Effector CD8-positive, alpha-beta T cell (primary cell): ENCODE measurements at regions not wholly inside any gene's neighbourhood (a gene's known extent, or its start where the extent isn't known, plus 50 kb on each side); places are given as distances from the start of the nearest gene placed in this dataset.

Source experiments
- DNase-seq: peaks from one replicate; lab custom pipeline; 2025; lab: John Stamatoyannopoulos, UW

DNA sequence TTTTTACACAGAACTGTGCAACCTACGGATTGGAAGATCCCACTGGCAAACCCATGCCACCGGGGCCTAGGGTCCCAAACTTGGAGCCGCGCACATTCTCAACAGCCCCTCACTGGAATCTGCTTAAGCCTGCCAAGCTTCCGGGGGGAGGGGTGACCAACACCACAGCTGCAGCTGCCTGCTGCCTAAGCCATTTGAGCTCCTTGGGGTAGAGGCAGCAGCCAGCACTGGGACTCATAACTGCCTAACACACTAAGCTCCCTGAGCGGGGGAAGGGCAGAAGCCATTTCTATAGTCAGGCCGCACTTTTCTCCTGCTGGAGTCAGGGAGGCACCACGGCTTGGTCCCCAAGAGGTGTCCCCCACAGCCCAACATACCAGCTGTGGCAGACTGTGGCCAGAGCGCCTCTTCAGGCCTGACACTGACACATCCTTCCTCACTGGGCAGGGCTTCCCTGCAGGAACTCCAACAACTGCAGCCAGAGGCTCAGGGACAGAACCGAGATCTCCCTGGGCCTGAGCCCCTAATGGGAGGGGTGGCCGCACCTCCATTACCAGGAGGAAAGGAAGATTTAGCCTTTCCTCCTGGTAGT lies 270.3 kb upstream of the ECI2 start:
- DNase-seq, result no peak

DNA sequence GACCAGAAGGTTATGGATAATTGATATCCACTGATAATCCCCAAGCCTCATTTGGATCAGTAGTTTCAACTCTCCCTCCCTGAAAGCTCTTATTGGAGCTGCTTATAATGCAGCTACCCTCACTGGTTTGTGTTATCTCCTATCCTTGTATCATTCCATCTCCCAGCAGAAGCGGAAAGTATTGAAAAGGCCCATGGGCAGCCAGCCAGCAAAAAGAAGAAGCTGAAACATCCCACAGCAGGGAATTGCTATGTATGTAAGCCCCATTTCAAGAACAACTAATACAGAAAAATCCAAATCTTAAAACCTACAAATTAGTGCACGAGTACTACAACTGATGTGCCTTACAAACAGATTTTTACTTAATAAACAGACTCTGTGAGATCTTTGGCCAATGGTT lies 269.0 kb upstream of the ECI2 start:
- no peak for DNase-seq

DNA sequence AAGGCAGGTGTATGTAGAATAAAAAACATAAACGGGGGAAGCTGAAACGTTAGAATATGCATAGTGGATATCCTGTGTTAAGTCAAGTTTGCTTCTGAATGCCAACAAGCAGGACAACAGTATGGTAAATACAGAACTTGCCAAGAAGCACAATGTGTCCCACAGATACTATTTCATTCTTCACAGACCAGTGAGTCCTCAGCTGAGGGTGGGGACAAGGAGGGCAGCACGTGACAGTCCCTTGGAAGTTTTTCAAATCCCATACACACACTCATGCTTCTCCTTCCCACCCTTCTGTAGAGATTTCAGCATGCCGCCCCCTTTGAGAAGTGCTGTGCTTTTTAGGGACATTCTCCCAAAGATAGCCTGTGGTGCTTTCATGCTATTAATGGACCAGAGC lies 268.5 kb upstream of the ECI2 start:
- no peak for DNase-seq

DNA sequence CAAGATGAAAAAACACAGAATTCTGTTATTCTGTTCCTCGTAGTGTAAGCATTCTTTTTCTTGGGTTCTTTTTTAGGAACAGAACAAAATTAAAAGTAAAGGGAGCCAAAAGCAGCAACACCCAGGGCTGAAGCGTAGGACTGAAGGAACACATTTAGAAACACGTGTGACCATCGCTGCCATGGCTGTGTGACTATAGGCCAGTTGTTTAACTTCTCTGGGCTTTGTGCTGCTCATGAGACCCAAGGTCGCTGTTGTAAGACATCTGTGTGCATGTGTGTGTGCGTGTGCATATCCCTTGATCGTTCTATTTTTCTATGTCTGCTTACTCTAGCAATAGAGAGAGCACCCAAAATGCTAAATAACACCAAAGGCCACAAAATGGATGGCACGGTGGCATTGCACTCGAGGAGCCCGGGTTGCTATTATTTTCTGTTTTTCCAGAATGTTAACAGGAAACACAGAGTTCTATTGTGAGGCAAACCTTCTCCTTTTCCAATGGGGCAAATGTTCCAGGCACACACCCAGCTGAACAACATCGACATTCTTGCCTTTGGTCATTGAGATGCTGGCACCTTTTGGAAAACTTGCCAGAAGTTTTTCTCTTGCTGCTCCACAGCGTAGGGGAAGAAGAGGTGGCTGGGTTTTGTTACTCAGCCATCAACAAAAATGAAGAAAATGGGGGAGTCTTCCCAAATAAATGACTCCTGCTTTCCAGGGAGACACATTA lies 267.8 kb upstream of the ECI2 start:
- DNase-seq, result no peak

DNA sequence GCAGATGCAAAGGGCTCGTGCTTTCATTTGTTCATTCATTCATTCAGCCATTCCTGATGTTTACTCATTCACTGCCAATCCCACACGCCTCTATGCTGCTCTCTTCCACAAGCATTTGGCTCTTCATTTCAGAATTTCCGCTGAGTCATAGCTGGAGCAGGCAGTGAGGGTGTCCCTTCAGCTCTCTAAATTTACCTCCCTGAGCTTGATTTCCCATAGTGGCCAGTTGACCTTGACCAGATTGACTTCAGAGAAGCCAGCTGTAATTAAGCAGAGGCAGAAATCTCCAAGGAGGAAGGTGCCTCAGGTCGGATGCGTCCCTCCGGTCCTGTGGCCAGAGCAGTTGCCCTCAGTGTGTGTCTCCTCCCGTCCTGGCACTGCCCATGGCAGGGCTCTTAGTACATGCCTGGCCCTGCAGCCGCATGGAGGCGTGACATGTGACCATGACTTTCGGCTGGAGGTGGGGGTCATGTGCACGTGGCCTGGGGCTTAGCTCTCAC lies 267.2 kb upstream of the ECI2 start:
- no peak for DNase-seq

DNA sequence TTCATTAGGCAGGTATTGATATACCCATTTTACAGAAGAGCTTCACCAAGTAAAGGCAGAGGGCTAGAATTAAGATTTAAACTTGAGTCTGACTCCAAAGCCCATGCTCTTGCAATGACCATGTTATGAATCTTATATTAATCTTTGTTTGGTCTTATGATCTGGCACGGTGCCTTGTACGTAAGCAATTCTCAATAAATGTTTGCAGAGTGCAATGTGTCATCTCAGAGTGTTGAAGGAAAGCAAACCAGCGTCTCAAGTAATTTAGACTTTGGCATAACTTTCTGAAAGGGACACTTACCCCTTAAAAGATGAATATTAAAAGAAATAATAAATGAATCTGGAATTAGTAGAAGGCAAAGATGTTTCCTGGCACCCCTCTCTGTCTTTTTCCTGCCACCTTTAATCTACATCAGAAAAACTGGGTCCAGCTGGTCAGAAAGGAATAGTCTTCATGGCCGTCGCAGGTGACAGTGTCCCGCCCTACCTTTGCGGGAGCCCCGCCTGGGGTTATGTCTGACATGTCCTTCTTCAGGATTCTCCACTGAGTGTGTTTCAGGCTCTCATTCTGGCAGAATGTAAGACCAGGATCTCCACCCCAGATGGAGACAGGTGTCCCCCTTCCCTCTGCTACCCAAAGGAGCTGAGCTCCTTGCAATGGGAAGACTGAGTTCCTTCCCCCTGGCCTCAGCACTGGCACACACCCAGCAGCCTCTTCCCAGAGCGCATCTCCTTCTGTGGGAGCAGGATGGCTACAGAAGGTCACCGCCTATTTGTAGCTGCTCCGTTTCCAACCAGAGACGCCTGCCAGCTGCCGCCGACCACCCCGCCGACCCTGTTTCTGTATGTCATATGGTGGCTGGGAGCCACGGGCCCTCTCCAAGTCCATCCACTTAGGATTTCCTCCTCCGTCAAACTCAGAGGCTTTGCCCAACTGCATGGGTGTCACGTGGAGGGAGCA lies 266.3 kb upstream of the ECI2 start:
- no peak for DNase-seq

DNA sequence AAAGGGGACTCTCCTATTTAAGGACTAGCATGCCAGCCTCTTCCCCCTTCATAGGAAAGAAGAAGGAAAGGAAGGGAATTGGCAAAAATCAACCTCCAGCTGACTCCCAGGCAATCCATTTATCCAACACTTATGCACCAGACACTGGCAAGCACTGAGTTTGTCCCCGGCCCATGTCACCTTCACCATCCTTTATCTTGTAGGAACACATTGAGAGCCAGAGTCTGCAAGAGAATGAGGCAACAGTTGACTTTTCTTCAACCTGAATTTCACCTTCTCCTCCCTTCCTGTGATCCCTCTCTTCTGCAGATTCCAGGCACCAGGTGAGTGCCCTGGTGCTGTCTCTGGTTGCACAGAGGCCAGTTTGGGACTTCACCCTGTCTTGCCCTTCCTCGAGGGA lies 264.3 kb upstream of the ECI2 start:
- no peak for DNase-seq

DNA sequence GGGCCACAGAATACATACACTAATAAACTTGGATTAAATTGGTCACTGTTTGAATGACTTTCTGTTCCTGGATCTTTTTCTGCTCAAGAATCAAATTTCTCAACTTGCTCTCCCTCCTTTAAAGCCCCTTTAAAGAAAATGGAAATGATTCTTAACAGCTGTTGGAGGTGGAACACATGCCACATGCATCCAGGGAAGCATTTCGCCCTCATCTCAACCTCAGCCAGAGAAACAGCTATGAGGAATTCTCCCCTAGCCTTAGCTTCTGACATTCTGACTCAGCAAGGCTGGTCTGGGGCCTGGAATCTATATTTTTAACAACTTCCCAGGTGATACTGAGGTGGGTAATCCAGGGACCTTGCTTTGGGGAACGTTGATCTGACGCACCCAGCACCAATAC lies 263.4 kb upstream of the ECI2 start:
- no peak for DNase-seq

DNA sequence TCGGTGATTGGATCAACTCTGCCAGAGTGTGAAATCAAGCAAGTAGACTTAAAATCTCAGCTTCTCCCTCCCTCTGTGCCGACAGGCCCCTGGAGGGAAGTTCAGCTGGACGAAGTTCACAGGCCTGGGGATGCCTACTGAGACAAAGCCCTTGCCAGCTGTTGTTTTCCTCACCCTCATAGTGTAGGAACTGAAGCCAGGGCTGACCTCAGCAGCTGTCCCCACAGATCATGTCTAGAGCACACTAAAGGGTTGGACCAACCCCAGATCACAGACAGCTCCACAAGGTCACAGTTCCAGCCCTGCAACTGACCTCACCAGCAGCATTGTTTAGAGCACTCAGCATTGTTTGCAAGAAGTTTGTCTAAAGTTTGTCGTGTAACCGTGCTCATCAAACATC lies 261.9 kb upstream of the ECI2 start:
- DNase-seq, result no peak

DNA sequence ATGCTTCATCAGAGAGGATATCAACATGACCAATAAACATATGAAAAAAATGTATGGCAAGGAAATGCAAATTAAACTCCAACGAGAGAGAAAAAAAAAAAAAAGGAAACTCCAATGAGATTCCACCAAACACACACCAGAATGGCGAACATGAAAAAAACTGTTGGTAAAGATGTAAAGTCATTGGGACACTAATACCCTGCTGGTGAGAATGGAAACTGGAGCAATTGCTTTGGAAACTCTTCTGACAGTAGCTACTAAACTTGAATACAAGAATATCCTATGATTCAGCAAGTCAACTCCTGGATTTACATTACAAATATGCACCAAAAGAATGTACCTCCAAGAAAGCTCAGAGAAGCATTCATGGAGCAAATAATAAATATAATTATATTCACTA lies 260.7 kb upstream of the ECI2 start:
- DNase-seq, result no peak

DNA sequence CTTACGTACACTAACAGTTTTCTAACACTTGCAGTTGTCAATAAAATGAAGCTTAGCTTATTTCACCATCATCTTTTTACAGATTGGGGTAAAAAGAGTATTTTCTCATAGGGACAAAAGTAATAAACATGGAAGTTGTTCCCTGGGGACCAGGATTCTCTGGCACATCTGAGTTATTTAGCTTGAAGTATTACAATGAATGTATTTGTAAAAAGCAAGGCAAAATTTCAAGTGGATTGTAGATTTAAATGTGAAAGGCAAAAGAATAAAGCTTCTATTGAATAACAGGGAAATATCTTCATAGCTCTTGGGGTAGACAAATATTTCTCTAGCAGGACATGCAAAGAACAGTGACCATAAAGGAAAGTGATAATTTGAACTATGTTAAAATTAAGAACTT lies 260.0 kb upstream of the ECI2 start:
- DNase-seq, result no peak

DNA sequence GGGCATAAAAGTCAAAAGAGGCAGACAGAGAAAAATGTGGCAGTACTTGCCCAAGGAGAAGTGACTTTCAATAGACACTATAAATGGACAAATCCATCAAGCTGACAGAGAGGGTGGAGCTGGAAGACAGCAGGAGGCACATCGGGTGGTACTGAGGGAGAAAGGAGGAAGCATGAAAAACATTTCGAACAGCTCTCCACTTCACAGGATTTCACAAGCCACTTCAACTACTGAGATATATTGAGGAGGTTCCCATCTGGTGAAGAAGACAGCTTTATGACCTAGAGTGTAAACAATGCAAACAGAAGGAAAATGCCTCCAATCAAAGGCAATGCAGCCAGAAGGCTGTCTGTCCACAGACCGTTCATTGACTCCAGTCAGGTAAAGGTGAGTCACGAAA lies 259.4 kb upstream of the ECI2 start:
- no peak for DNase-seq

DNA sequence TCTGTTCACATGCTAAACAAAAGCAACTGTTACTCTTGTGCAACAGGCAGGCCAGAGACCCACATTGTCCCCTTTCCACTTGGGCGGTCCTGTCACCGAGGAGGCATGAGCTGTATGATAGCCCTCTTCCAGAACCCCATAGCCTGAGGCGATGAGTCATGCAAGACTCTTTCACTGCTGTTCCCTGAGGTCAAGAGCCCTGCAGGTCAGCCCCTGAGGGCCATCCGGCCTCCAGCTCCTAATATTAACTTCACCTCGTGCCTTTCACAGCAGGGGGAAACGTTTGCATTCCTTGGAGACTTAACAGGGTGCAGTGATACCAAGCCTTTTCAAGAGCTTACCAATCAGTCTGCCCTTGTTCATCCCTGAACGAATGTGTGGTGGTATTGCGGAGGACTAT lies 253.3 kb upstream of the ECI2 start:
- no peak for DNase-seq

DNA sequence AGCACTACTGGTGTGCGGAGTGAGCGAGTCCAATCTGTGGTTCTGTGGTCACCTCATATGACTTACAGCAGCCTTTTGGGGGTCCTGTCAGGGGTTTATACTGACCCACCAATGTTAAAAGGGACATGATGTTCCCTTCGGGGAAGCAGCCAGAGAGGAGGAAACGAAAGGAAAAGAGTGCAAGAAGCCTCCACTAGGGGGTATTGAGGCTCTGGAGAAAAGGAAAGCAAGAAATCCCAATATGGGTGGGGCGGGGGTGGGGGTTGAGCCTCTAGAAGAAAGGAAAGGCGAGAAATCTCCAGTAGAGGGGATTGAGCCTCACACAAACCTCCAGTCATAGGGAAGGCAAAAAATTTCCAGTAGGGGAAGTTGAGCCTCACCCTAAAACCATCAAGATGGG lies 249.3 kb upstream of the ECI2 start:
- no peak for DNase-seq

DNA sequence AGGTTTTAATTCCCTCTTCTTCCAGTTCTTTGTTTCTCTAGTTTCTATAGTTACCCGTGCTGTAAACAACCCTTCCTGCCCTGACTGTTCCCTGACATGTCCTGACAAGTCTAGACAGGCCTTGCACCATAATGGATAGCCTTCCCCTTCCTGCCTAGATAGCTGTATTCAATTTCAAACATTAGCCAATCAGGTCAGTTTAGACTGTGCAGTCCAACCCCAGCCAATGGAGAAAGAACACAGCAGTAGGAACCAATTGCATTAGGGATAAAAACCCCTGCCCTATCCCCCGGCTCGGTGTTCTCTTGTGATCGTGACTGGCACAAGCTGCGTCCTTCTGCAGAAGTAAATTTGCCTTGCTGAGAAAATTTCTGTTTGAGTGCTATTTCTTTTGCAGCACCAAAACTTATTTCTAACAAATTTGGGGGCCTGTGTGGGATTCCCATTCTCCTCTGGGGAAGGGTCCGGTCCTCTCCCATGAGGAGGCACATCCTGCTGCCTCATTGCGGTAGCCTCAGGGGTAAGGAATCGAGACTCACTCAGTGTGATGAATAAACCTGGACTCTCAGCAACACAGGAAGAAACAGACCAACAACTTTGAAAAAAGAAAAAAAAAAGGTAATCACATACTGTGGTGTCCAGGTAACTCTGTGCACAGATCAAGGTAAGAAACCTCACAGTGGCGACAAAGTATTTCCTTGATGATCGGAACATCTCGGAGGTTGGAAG lies 248.7 kb upstream of the ECI2 start:
- no peak for DNase-seq

DNA sequence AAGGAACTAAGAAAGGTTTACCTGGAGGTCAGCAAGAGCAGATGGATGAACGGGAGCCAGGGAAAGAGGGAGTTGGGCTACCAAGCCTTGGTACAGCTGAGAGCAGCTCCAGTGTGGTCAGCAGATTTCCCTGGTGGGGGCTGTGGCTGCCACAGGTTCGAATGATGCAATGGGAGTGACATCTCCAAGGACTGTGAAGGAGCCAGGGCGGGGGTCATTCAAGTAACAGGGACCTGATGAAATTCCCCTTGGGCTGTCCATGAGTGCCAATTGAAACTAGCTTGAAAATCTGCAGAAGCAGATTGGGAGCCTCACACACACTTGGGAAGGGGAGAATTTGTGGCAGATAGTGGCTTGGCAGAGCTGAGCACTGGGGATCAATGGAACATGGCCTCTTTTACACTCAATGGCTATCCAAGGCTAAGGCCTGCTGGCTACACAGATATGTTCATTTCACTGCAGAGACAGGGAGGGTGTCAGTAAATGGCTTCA lies 247.0 kb upstream of the ECI2 start:
- DNase-seq, result no peak

DNA sequence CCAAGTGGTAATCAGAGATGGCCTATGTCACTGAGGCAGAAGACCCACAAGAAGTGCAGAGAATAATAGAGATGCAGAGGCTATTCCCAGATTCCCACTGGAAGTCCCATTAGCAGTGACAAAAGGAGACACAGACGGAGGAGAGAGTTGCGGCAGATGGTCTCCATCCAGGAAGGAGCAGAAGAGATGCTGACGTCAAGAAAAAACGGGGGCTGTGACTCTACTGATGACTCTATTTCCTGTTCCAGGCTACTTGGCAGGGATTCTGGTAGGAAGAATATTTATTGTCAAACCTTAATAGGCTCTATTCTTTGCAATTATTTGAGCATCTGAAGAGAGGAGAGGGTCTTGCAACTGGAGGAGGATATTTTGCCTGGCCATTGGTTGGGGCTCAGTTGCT lies 246.0 kb upstream of the ECI2 start:
- DNase-seq, result no peak

DNA sequence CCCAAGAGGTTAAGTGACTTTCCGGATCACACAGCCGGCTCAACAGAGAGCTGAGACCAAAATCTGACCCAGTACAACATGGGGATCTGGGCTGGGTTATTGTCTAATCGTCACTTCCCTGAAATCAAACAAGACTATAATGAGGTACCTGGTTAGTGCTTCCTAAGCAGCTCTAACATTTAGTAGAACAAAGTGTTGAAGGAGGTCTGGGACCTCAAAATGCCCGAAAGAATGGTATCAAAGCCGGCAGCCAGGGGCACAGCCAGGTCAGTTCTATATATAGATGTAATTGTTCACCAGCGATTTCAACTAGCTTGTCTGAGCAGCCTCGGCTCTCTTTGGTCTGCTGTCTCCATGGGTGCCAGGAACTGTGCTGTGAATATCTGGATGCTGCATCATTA lies 245.5 kb upstream of the ECI2 start:
- DNase-seq, result no peak

DNA sequence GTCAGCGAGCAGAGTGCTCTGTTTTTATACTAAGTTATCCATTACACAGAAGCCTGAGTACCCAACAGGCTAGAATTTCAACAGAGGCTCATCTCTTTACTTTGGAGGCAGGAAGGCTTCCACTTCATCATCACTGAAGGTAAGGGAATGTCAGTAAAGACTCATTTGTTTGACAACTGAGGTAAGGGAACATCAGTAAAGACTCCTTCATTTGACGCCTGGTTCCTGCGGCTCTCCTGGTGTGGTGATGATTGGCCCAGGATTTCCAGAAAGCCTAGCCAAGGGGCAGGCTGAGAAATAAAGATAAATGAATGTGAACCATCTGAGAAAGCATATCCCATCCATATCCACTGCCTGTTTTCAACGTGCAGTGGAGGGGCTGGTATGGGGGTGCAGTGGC lies 244.6 kb upstream of the ECI2 start:
- DNase-seq, result no peak

DNA sequence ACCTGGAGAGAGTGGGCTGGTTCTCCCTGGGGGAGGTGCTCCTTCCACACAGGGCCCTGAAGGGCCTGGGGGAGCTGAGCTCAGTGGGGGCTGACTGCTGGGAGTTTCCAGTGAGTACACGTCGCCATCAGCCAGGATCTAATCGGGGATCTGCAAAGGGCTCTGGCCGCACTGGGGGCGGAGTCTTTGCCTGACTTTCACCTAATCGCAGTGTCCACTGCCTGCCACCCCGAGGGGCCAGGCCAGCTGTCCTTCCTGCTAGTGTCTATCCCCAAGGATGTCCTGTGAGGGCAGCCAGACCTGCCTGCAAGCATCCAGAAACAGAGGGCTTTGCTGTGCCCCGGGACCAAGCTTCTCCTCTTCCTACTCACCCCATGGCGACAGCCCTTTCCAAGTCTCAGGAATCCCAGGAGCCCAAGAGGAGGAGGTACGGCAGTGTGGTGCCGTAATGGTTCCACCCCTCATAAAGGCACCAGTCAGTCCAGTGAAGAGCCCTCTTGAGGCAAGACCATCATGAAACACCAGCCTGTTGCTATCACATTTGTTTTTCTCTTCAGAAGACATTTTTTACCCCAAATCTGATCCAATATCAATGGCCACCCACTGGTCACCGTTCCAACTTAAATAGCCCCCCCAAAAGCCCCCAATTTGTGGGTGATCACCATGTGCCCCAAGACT lies 243.1 kb upstream of the ECI2 start:
- DNase-seq, result no peak

DNA sequence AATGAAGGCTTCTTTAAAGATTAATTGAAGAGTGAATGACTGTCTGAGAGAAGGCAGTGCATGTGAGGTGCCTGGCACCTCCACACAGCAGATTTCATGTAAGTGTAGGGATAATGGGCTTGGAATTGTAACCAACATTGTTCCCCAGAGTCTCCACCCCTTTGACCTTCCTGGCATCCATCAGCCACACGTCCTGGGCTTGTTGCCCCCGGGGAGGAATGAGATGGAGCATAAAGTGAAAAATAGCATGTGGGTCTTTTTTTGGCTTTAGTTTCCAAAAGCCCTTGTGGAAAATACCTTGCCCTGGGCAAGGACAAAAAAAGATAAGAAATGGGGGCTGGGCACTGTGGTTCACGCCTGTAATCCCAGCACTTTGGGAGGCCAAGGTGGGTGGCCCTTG lies 242.2 kb upstream of the ECI2 start:
- no peak for DNase-seq
